ENCODE measurements at regions not wholly inside any gene's neighbourhood (a gene's known extent, or its start where the extent isn't known, plus 50 kb on each side); places are given as distances from the start of the nearest gene placed in this dataset.

- no peak for DNase-seq (ENCODE audit: low spot score)
- H3K27ac ChIP-seq, result no peak overlapping the region
- TF ChIP-seq CTCF (conservative IDR thresholded peaks at IDR 0.05; ENCODE audit: low read depth), result no peak
- CTCF ChIA-PET, result interaction anchor here (1.1 kb wide), 1 partner anchor 35 kb away, joined by 3 read pairs; no protein-coding TSS in a partner anchor
- POLR2A ChIA-PET (ENCODE audit: low non-redundant PET), result no interaction called here
Measured at GRCh38 chr9:81190659-81191058, 498.7 kb downstream of the TLE1 start.

- no peak overlapping the region for H3K27ac ChIP-seq
- POLR2A ChIA-PET (ENCODE audit: low non-redundant PET), result no interaction called here
- no peak for TF ChIP-seq CTCF (conservative IDR thresholded peaks at IDR 0.05; ENCODE audit: low read depth)
- CTCF ChIA-PET, result no interaction called here
- DNase-seq (ENCODE audit: low spot score), result no peak
Measured at GRCh38 chr9:81183761-81184160, 505.6 kb downstream of the TLE1 start.

- no peak for DNase-seq (ENCODE audit: low spot score)
- TF ChIP-seq CTCF (conservative IDR thresholded peaks at IDR 0.05; ENCODE audit: low read depth), result no peak
- no peak overlapping the region for H3K27ac ChIP-seq
- ChIA-PET POLR2A (ENCODE audit: low non-redundant PET) (no interaction called here), CTCF (no interaction called here)
Measured at GRCh38 chr9:81182431-81182830, 506.9 kb downstream of the TLE1 start.

- no peak for TF ChIP-seq CTCF (conservative IDR thresholded peaks at IDR 0.05; ENCODE audit: low read depth)
- DNase-seq (ENCODE audit: low spot score), result no peak
- ChIA-PET CTCF (no interaction called here), POLR2A (ENCODE audit: low non-redundant PET) (no interaction called here)
- no peak overlapping the region for H3K27ac ChIP-seq
Measured at GRCh38 chr9:81174023-81174422, 515.3 kb downstream of the TLE1 start.

- no peak overlapping the region for H3K27ac ChIP-seq
- POLR2A ChIA-PET (ENCODE audit: low non-redundant PET), result no interaction called here
- CTCF ChIA-PET, result no interaction called here
- no peak for DNase-seq (ENCODE audit: low spot score)
- TF ChIP-seq CTCF (conservative IDR thresholded peaks at IDR 0.05; ENCODE audit: low read depth), result no peak
Measured at GRCh38 chr9:81171689-81172088, 517.7 kb downstream of the TLE1 start.

GRCh38 chr9:81162361-81162760, 527.0 kb downstream of the TLE1 start:
- DNase-seq (ENCODE audit: low spot score), result no peak
- ChIA-PET POLR2A (ENCODE audit: low non-redundant PET) (no interaction called here), CTCF (no interaction called here)
- no peak overlapping the region for H3K27ac ChIP-seq
- no peak for TF ChIP-seq CTCF (conservative IDR thresholded peaks at IDR 0.05; ENCODE audit: low read depth)

GRCh38 chr9:81156381-81156780, 533.0 kb downstream of the TLE1 start:
- ChIA-PET POLR2A (ENCODE audit: low non-redundant PET) (no interaction called here), CTCF (interaction anchor here (0.7 to 0.9 kb wide), 2 partner anchors 25 to 35 kb away, joined by 3 read pairs; no protein-coding TSS in a partner anchor)
- DNase-seq (ENCODE audit: low spot score), result no peak
- TF ChIP-seq CTCF (conservative IDR thresholded peaks at IDR 0.05; ENCODE audit: low read depth), result no peak
- no peak overlapping the region for H3K27ac ChIP-seq
